ENCODE measurements at regions not wholly inside any gene's neighbourhood (a gene's known extent, or its start where the extent isn't known, plus 50 kb on each side); places are given as distances from the start of the nearest gene placed in this dataset.
"Not testable (repeated sequence)": the region's sequence is repeated elsewhere in the genome, so short reads cannot be mapped to it uniquely, and the experiment has no call there.

DNA sequence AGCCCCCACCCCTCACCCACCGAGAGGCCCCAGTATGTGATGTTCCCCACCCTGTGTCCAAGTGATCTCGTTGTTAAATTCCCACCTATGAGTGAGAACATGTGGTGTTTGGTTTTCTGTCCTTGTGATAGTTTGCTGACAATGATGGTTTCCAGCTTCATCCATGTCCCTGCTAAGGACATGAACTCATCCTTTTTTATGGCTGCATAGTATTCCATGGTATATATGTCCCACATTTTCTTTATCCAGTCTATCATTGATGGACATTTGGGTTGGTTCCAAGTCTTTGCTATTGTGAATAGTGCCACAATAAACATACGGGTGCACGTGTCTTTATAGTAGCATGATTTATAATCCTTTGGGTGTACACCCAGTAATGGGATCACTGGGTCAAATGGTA, 79.2 kb downstream of the PXDC1 start:
- DNase-seq (ENCODE audit: low spot score) = not testable (repeated sequence)

DNA sequence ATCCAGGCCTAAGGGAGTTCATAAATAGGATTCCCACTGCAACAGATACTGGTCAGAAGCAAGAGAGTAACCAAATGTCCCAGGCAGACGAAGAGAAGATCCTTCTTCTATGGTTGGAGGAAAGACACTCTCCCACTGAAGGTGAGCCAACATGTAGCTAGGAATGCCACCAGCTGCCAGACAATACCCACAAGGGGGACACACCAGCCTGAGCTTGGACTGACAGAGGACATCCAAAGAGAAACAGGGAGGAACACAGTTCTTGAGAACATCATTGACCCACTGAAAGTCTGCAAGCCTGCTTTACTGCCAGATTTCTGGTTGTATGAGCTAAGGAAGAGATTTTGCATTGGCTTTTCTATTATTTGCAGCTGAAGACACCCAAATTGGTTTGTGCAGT, 80.1 kb downstream of the PXDC1 start:
- no peak for DNase-seq (ENCODE audit: low spot score)

GRCh38 chr6:3670356-3670755, 81.2 kb downstream of the PXDC1 start:
- no peak for DNase-seq (ENCODE audit: low spot score)

- no peak for DNase-seq (ENCODE audit: low spot score)
Observed at GRCh38 chr6:3669916-3670315, 81.6 kb downstream of the PXDC1 start.

DNA sequence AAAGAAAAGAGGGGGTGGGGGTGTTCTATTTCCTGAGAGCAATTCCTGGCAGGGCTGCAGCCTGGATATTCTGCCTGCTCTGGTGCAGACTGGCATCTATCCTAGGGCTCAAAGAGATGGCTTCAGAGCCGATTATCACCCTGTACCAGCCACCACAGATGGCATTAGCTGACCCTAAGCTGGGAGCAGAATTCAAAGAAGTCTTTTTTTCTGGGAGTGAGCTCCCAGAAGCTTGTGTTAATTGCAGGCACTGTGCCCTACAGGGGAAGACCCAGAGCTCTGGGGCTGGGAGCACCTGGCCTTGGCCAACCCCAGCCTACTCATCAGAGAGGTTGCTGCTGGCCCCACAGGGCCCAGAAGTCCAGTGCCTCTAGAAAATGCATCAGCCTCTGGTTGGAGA, 85.9 kb downstream of the PXDC1 start:
- DNase-seq (ENCODE audit: low spot score) = no peak

DNA sequence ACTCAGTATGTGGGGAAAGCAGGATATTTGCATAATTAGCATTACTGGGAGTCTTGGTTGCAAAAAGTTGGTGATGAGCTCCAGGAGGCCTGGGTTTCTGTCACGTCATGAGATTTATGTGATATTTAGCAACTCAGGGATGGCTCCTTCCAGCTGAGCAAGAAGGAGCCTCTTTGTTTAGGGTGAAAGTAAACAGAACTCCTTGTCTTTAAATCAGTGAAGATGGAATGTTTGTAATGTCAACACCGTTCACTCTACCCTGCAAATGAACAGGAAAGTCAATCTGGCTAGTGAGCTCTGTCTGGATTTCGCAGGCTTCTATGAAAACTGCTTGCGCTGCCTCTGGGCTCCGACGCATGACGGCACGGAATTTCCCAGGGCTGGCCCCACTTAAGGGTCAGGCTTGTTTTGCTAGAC, 86.9 kb downstream of the PXDC1 start:
- DNase-seq (ENCODE audit: low spot score) = no peak

GRCh38 chr6:3663811-3664210, 87.7 kb downstream of the PXDC1 start:
- DNase-seq (ENCODE audit: low spot score) = no peak

DNA sequence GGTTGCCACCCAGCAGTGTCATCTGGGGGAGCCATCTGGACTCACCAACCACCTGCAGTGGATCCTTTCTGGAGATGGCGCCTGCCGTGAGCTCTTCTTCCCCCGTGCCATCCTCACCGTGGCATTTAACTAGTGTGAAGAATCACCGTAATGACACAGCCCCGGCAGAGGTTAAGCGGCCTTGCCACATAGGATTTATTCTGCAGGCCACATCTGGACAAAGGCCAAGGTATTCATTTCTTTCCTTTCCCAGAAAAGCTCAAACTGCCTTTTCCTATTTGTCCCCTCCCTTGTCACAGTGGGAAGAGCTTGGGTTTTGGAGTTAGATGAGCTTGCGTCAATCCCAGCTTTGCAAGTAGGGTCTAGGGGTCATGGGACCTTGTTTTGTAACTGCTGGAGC, 88.4 kb downstream of the PXDC1 start:
- DNase-seq (ENCODE audit: low spot score) = no peak

GRCh38 chr6:3661390-3661789, 90.1 kb downstream of the PXDC1 start:
- no peak for DNase-seq (ENCODE audit: low spot score)

DNA sequence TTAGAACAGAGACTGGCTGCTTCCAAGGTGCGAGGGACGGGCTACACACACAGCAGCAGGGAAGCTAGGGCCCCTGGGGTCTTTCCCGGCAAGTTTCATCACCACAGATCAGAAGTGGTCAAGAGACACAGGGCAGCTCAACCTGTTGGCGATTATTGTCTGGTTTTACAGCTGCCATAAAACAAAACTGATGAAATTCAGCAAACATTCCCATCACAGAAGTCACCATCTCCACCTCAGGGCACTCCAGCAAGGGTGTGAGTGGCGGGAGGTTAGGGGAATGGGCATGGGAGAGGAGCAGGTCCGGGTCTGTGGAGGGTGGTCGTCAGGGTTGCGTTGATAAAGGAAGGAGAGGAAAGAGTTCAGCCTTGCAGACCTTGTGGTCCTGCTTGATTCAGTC, 91.0 kb downstream of the PXDC1 start:
- DNase-seq (ENCODE audit: low spot score) = no peak

- no peak for DNase-seq (ENCODE audit: low spot score)
Observed at GRCh38 chr6:3659748-3660147, 91.8 kb downstream of the PXDC1 start.

GRCh38 chr6:3656076-3656475, 95.4 kb downstream of the PXDC1 start:
- DNase-seq (ENCODE audit: low spot score) = no peak

GRCh38 chr6:3654898-3655297, 96.6 kb downstream of the PXDC1 start:
- DNase-seq (ENCODE audit: low spot score) = no peak

- DNase-seq (ENCODE audit: low spot score) = no peak
Observed at GRCh38 chr6:3654436-3654835, 97.1 kb downstream of the PXDC1 start.

DNA sequence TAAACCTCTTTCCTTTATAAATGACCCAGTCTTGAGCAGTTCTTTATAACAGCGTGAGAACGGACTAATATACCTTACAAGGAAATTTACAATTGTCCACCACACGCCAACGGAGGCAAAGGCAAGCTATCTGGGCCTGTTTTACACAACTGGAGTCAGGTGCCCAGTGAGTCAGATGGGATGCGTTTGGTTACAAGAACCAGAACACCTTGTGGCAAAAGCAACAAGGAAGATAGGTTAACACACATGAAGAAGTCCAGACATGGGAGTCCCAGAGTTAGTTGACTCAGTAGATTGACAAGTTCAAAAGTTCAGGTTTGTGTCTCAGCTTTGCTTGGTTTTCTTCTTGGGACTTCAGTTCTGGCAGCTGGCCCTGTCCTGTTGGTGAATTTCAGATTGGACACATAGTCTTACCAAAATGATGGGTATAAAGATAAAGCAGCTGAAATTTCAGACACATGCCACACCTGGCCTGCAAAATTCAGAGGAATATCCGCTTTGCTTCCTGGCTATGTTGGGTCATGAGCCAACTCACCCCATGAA, 97.9 kb downstream of the PXDC1 start:
- DNase-seq (ENCODE audit: low spot score) = no peak

- DNase-seq (ENCODE audit: low spot score) = no peak
Observed at GRCh38 chr6:3651698-3652229, 99.7 kb downstream of the PXDC1 start.

- DNase-seq (ENCODE audit: low spot score) = no peak
Observed at GRCh38 chr6:3650959-3651697, 100.4 kb downstream of the PXDC1 start.

GRCh38 chr6:3650076-3650958, 101.2 kb downstream of the PXDC1 start:
- DNase-seq (ENCODE audit: low spot score) = no peak

DNA sequence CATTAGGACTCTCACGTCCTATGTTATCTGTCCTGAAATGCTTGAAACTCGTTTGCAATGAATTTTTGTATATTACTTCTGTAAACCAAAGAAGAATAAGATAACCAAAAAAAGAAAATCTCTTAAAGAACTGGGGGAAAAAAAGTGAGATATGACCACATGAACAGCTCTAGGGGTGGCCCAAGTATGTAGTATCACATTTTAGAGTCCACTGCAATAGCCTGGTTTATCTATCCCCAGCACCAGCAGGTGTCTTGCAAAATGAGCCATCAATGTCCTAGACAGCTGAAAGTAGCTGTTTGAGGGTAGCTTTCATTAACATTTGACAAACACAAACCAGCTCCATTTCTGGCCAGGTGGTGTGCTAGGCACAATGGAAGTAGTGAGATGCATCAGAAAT, 102.8 kb downstream of the PXDC1 start:
- no peak for DNase-seq (ENCODE audit: low spot score)

DNA sequence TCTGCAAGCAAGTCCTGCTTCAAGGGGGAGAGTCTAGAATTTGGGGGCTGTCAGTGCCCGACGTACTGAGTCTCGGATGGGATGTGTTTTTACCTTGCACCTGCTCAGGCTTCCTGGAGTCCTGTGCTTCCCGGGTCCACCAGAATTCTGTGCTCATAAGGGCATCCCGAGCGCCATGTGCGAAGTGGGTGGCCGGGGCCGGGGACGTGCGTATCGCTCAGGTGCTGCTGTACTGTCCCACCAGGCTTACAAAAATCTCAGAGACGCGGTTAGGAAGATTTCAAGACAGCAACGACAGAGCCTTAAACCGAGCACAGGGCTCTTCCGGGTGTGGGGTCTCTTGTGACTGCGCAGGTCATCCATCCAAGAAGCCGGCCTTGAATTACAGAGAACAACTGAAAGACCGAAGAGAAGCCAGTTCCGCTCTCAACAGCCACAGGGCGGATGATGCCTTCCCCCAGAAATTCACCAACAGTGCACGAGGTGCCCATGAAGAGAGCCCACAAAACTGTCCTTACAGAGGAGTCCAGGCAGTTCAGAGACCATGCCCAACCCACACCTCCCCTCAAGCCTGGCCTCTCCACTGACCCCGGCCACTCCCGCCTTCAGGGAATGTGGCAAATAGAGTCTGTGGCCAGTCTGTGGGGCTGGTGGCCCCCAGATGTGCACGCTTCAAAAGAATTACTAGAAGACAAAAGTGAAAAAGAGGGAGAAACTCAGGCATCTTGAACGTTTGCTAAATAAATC, 104.7 kb downstream of the PXDC1 start:
- DNase-seq (ENCODE audit: low spot score) = no peak

DNA sequence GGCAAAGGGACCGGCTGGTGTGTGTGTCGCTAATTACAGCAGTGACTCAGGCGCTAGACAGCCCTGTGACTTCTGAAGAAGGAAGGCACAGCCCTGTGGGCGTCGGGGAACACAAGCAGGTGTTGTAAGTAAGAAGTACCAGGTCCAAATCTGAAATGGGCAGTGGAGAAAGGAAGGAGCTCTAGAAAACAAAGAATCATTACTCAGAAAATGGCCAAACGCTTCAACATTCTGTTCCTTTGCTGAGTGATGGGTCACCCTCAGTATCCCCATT, 106.8 kb downstream of the PXDC1 start:
- DNase-seq (ENCODE audit: low spot score) = no peak

Data from AG08395 (cell line).